Endothelial cell of umbilical vein (primary cell): ENCODE measurements at regions not wholly inside any gene's neighbourhood (a gene's known extent, or its start where the extent isn't known, plus 50 kb on each side); places are given as distances from the start of the nearest gene placed in this dataset.

ENCODE experiments used
- BruUV-seq: library from RNA; stranded (reverse); fragments of 400-500 nt; replicated peaks from 2 replicates; lab custom pipeline; 2021; lab: Mats Ljungman, UMichigan
- CTCF ChIA-PET: fragments of 300-600, 350-600 bp; sonication (Branson Sonifier 250); formaldehyde crosslinking; loops from one replicate; lab custom pipeline; 2021; ENCODE audit warnings: antibody characterized with exemption, inconsistent platforms; lab: Charles Lee
- POLR2A ChIA-PET: fragments of 300-600, 350-600 bp; sonication (Branson Sonifier 250); formaldehyde crosslinking; loops from one replicate; lab custom pipeline; 2021; ENCODE audit warnings: antibody characterized with exemption, inconsistent platforms; lab: Charles Lee
- DNase-seq: peaks from one replicate; pipeline ENCODE4 v3.0.0-alpha.2; 2011; ENCODE audit warnings: low read depth, low spot score
- FAIRE-seq: peaks from 2 replicates; lab custom pipeline; 2011; peaks lifted over from hg19 to GRCh38; lab: Jason Lieb, UNC
- H2AFZ ChIP-seq: 2 replicates; pipeline ENCODE4 v1.6.0; 2012; ENCODE audit warnings: low read depth, low read length, control low read depth, inconsistent platforms
- H3K27ac ChIP-seq: 2 replicates; pipeline ENCODE4 v1.5.1; 2011; ENCODE audit warnings: low read depth, mild to moderate bottlenecking, control low read depth, low read length, moderate library complexity; ENCODE audit not compliant: insufficient read depth
- H3K27me3 ChIP-seq, 2 experiments: 2 replicates each; pipeline versions ENCODE4 v1.6.0 to v1.6.1; 2011; ENCODE audit warnings: low read length in 2 of 2, mixed read lengths in 1 of 2; ENCODE audit not compliant: control insufficient read depth in 2 of 2, insufficient read depth in 2 of 2
- H3K36me3 ChIP-seq, 2 experiments: 2 replicates in 1 of 2; 3 replicates in 1 of 2; pipeline ENCODE4 v1.5.1; 2011; ENCODE audit warnings: low read length in 2 of 2, mild to moderate bottlenecking in 1 of 2, moderate library complexity in 1 of 2; ENCODE audit not compliant: control insufficient read depth in 2 of 2, insufficient read depth in 2 of 2; ENCODE audit errors: extremely low read depth in 1 of 2
- H3K4me1 ChIP-seq: 3 replicates; pipeline ENCODE4 v1.5.1; 2011; ENCODE audit warnings: mild to moderate bottlenecking, low read length; ENCODE audit not compliant: control insufficient read depth, insufficient read depth; ENCODE audit errors: extremely low read depth
- H3K4me2 ChIP-seq: 2 replicates; pipeline ENCODE4 v1.6.1; 2011; ENCODE audit warnings: low read length, control low read depth, mixed read lengths; ENCODE audit not compliant: insufficient read depth
- H3K4me3 ChIP-seq, 3 experiments: fragments of 200-600 bp in 1 of 3; sonication (generic), shearing (Covaris generic) in 1 of 3; replicated peaks in 1 of 3; 2 replicates each; pipeline ENCODE4 v1.5.1; 2011 to 2016; ENCODE audit warnings: control low read depth in 3 of 3, low read length in 3 of 3, mild to moderate bottlenecking in 2 of 3, inconsistent platforms in 1 of 3, low read depth in 1 of 3, moderate library complexity in 1 of 3; ENCODE audit not compliant: insufficient read depth in 1 of 3
- H3K79me2 ChIP-seq: 2 replicates; pipeline ENCODE4 v1.6.0; 2012; ENCODE audit warnings: low read length, inconsistent platforms; ENCODE audit not compliant: control insufficient read depth, insufficient read depth
- H3K9ac ChIP-seq: replicated peaks from 2 replicates; pipeline ENCODE3; 2011; ENCODE audit warnings: low read length, control low read depth; ENCODE audit not compliant: insufficient read depth; ENCODE audit errors: extremely low read depth
- H3K9me1 ChIP-seq: replicated peaks from 3 replicates; pipeline ENCODE4 v1.6.0; 2011; ENCODE audit warnings: mild to moderate bottlenecking, low read length; ENCODE audit not compliant: control insufficient read depth, insufficient read depth; ENCODE audit errors: extremely low read depth
- H3K9me3 ChIP-seq: replicated peaks from 2 replicates; pipeline ENCODE4 v1.5.1; 2012; ENCODE audit warnings: low read length, inconsistent platforms; ENCODE audit not compliant: control insufficient read depth, insufficient read depth
- H4K20me1 ChIP-seq: replicated peaks from 2 replicates; pipeline ENCODE3; 2011; ENCODE audit warnings: mild to moderate bottlenecking, low read length; ENCODE audit not compliant: control insufficient read depth, insufficient read depth; ENCODE audit errors: extremely low read depth
- CTCF ChIP-seq, 2 donors: IDR thresholded peaks; 1 replicate in 1 of 2; 2 replicates in 1 of 2; pipeline ENCODE4 v1.5.1; 2011; ENCODE audit warnings: low read length in 2 of 2, mild to moderate bottlenecking in 2 of 2, moderate library complexity in 2 of 2, control low read depth in 1 of 2, inconsistent platforms in 1 of 2, low read depth in 1 of 2; ENCODE audit not compliant: insufficient read depth in 1 of 2; ENCODE audit errors: extremely low read depth in 1 of 2
- EZH2 ChIP-seq: IDR thresholded peaks from 2 replicates; pipeline ENCODE4 v1.6.1; 2012; ENCODE audit warnings: borderline replicate concordance, low read depth, mild to moderate bottlenecking, moderate library complexity, low read length, inconsistent platforms; ENCODE audit not compliant: severe bottlenecking
- FOS ChIP-seq: IDR thresholded peaks from 2 replicates; pipeline ENCODE4 v1.6.1; 2011; ENCODE audit warnings: mild to moderate bottlenecking, low read length, moderate library complexity, borderline replicate concordance; ENCODE audit not compliant: insufficient read depth
- GATA2 ChIP-seq: IDR thresholded peaks from 2 replicates; pipeline ENCODE4 v1.7.0; 2011; ENCODE audit warnings: low read depth, mild to moderate bottlenecking, moderate library complexity, mixed read lengths, low read length; ENCODE audit not compliant: insufficient read length, insufficient read depth
- JUN ChIP-seq: IDR thresholded peaks from 2 replicates; pipeline ENCODE4 v1.6.1; 2011; ENCODE audit warnings: borderline replicate concordance, low read depth; ENCODE audit not compliant: insufficient read length, insufficient read depth
- MAX ChIP-seq: IDR thresholded peaks from 2 replicates; pipeline ENCODE4 v1.6.1; 2011; ENCODE audit not compliant: insufficient read depth, insufficient read length
- MYC ChIP-seq: IDR thresholded peaks from one replicate; pipeline ENCODE4 v1.6.1; 2011; ENCODE audit warnings: mild to moderate bottlenecking, low read depth, low read length
- POLR2A ChIP-seq: IDR thresholded peaks from 2 replicates; pipeline ENCODE4 v1.6.1; 2012; ENCODE audit warnings: low read depth, mild to moderate bottlenecking, control low read depth, low read length
- POLR2AphosphoS5 ChIP-seq: IDR thresholded peaks from 2 replicates; pipeline ENCODE4 v1.6.1; 2012; ENCODE audit warnings: low read depth, mild to moderate bottlenecking, control low read depth, low read length, moderate library complexity; ENCODE audit not compliant: insufficient read depth
- dilution Hi-C: fragments of 300-500 bp; cut with MboI; formaldehyde crosslinking; loops from one replicate; pipeline ENCODE4 v1.15.0; 2019; ENCODE audit warnings: low sequenced_read_pairs; ENCODE audit not compliant: extremely low pct_ligation_motif_present
- intact Hi-C: fragments of 100-400 bp; cut with micrococcal nuclease; formaldehyde crosslinking; loops from one replicate; pipeline ENCODE4 v1.10.0; 2022

- intact Hi-C loops = loop anchor here (1.0 to 10.0 kb wide), 4 partner anchors 43 to 421 kb away; partner anchors contain the start of gene IRS1
- no peak for TF ChIP-seq GATA2
- TF ChIP-seq MAX = no peak
- no peaks in the 10 kb centered on the region for H3K9me3 ChIP-seq
- no TSS peak for BruUV-seq
- H3K9ac ChIP-seq = no peak overlapping the region
- no peaks in the 10 kb centered on the region for H3K27me3 ChIP-seq
- H3K4me3 ChIP-seq = no peak overlapping the region
- no peaks in the 10 kb centered on the region for H3K79me2 ChIP-seq
- ChIA-PET CTCF (no interaction called here), POLR2A (no interaction called here)
- dilution Hi-C loops = no loop called here
- no peaks in the 10 kb centered on the region for H4K20me1 ChIP-seq
- peak overlapping the region; percentile 66 for H3K27ac ChIP-seq
- no peak overlapping the region for H2AFZ ChIP-seq
- peaks cover 8% of the 10 kb centered on the region for H3K4me1 ChIP-seq
- peak overlapping the region; percentile 8 for H3K4me2 ChIP-seq
- DNase-seq (peak; percentile 44), FAIRE-seq (peak; percentile 44)
- H3K9me1 ChIP-seq = no peaks in the 10 kb centered on the region
- H3K36me3 ChIP-seq = no peaks in the 10 kb centered on the region
Measured at GRCh38 chr2:226376516-226377180, 423.0 kb downstream of the IRS1 start.

GRCh38 chr2:226366920-226367319 is 432.7 kb downstream of the IRS1 start:
- Histone ChIP-seq H3K27ac (no peak overlapping the region), H3K9ac (no peak overlapping the region), H3K9me3 (no peaks in the 10 kb centered on the region), H3K27me3 (no peaks in the 10 kb centered on the region), H3K4me3 (no peak overlapping the region), H3K36me3 (no peaks in the 10 kb centered on the region), H3K4me1 (no peaks in the 10 kb centered on the region), H3K9me1 (no peaks in the 10 kb centered on the region), H3K4me2 (no peak overlapping the region), H2AFZ (no peak overlapping the region), H3K79me2 (no peaks in the 10 kb centered on the region), H4K20me1 (no peaks in the 10 kb centered on the region)
- intact Hi-C loops (no loop called here), dilution Hi-C loops (no loop called here)
- ChIA-PET CTCF (no interaction called here), POLR2A (no interaction called here)
- no peak for FAIRE-seq
- DNase-seq = no peak
- TF ChIP-seq FOS (no peak), POLR2AphosphoS5 (no peak), JUN (no peak), MAX (no peak), CTCF (IDR thresholded peaks at IDR 0.05; ENCODE audit: extremely low read depth in 1 of 2, insufficient read depth in 1 of 2, low read depth in 1 of 2, low read length in 2 of 2) (no peak), MYC (no peak), EZH2 (no peak), GATA2 (no peak), POLR2A (no peak)
- no TSS peak for BruUV-seq
